ENCODE measurements at regions not wholly inside any gene's neighbourhood (a gene's known extent, or its start where the extent isn't known, plus 50 kb on each side); places are given as distances from the start of the nearest gene placed in this dataset.

DNA sequence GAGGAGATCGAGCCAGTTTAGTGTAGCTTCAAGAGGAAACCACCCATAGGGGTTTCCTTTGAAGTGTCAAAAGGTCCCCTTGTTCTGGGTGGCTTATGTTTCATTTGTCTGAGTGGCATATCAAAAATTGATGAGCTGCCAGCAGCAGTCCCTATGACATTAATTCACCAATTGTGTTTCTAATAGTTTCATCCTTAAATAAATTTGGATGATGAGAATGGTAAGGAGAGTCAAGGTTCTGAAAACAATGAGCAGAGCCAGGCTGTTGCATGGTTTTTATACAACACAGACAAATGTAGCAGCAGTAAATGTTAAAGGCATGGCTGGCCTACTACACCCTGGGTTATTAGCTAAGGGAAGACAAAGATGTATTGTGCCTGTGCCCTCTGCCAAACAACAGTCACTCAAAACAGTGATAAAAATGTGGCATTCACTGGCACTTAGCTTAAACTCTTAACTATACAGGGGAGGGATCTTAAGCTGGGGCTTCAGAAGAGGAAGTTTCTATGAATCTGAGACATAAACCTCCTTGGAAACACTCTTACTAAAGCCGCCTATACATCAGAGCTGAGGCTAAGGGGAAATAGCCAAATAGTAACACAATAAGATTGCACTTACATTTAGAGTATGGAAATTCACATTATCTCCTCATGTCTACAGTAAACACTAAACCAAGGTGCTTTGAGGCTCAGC lies 200.5 kb downstream of the POU4F1 start:
- TF ChIP-seq, protein P1, sequence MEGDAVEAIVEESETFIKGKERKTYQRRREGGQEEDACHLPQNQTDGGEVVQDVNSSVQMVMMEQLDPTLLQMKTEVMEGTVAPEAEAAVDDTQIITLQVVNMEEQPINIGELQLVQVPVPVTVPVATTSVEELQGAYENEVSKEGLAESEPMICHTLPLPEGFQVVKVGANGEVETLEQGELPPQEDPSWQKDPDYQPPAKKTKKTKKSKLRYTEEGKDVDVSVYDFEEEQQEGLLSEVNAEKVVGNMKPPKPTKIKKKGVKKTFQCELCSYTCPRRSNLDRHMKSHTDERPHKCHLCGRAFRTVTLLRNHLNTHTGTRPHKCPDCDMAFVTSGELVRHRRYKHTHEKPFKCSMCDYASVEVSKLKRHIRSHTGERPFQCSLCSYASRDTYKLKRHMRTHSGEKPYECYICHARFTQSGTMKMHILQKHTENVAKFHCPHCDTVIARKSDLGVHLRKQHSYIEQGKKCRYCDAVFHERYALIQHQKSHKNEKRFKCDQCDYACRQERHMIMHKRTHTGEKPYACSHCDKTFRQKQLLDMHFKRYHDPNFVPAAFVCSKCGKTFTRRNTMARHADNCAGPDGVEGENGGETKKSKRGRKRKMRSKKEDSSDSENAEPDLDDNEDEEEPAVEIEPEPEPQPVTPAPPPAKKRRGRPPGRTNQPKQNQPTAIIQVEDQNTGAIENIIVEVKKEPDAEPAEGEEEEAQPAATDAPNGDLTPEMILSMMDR (IDR thresholded peaks at IDR 0.05) = no peak
- no peak for TF ChIP-seq POLR2A (IDR thresholded peaks at IDR 0.05)
